Mucosa of descending colon (tissue), 3 donors: ENCODE measurements at regions not wholly inside any gene's neighbourhood (a gene's known extent, or its start where the extent isn't known, plus 50 kb on each side); places are given as distances from the start of the nearest gene placed in this dataset.
A peak's percentile ranks its signal among the peaks of the same experiment; 100 is the strongest.
"Not testable (repeated sequence)": the region's sequence is repeated elsewhere in the genome, so short reads cannot be mapped to it uniquely, and the experiment has no call there.

Source experiments
- ATAC-seq: fragments of 200-7000 bp; cut with Tn5 transposase; one replicate; pipeline ENCODE4 v1.9.1; 2020; ENCODE audit warnings: mild to moderate bottlenecking, moderate library complexity
- DNase-seq, 3 donors: peaks; one replicate each; pipeline ENCODE4 v3.0.0-alpha.2; 2020
- H3K36me3 ChIP-seq: fragments of 200-600 bp; one replicate; pipeline ENCODE4 v1.8.0; 2021; ENCODE audit warnings: low read depth, mild to moderate bottlenecking
- H3K4me1 ChIP-seq: fragments of 200-600 bp; one replicate; pipeline ENCODE4 v1.8.0; 2021; ENCODE audit warnings: low read depth, mild to moderate bottlenecking
- H3K4me3 ChIP-seq: fragments of 200-600 bp; one replicate; pipeline ENCODE4 v1.8.0; 2021; ENCODE audit warnings: mild to moderate bottlenecking
- H3K9me3 ChIP-seq: fragments of 200-600 bp; one replicate; pipeline ENCODE4 v1.8.0; 2021; ENCODE audit warnings: mild to moderate bottlenecking
- CTCF ChIP-seq: fragments of 200-600 bp; IDR thresholded peaks from one replicate; pipeline ENCODE4 v1.8.0; 2022; ENCODE audit warnings: antibody characterized with exemption, mild to moderate bottlenecking
- intact Hi-C, 2 donors: fragments of 100-400 bp; cut with DNase I in 1 of 2; cut with micrococcal nuclease in 1 of 2; formaldehyde crosslinking; loops; one replicate each; pipeline versions ENCODE4 v1.11.0 to v1.11.1; 2022; cut with DNase I, micrococcal nuclease
- donor health status: DM: no; HTN: no; CAD: no; lungs with moderate emphysema.
- donor health status: DM: no; HTN: no; CAD: no.
- donor health status: DM: no; HTN: yes; CAD: no.

- ATAC-seq (no peak), DNase-seq (no peak)
- Histone ChIP-seq H3K9me3 (no peaks in the 10 kb centered on the region), H3K4me3 (no peak overlapping the region), H3K36me3 (no peaks in the 10 kb centered on the region), H3K4me1 (no peaks in the 10 kb centered on the region)
- no peak for TF ChIP-seq CTCF
- intact Hi-C loops = no loop called here
Observed at GRCh38 chr12:131232036-131232435, 278.3 kb downstream of the ADGRD1 start.

- H3K9me3 ChIP-seq, H3K36me3 ChIP-seq, H3K4me3 ChIP-seq, intact Hi-C loops, ATAC-seq, DNase-seq, H3K4me1 ChIP-seq: not testable (repeated sequence)
Observed at GRCh38 chr12:131232872-131233271, 279.2 kb downstream of the ADGRD1 start.

GRCh38 chr12:131233850-131234789 is 280.4 kb downstream of the ADGRD1 start:
- DNase-seq, H3K9me3 ChIP-seq: not testable (repeated sequence)

GRCh38 chr12:131234841-131235271 is 281.1 kb downstream of the ADGRD1 start:
- H3K4me1 ChIP-seq, intact Hi-C loops, H3K4me3 ChIP-seq, H3K36me3 ChIP-seq, H3K9me3 ChIP-seq: not testable (repeated sequence)
- DNase-seq (peak in 1 of 3 donors; percentile 41), ATAC-seq (peak; percentile 88)

More at GRCh38 chr12:131233850-131234789, 280.4 kb downstream of the ADGRD1 start:
- H3K36me3 ChIP-seq, H3K4me3 ChIP-seq, H3K4me1 ChIP-seq, intact Hi-C loops: not testable (repeated sequence)
- ATAC-seq = peak; percentile 54

GRCh38 chr12:131235871-131236271 is 282.2 kb downstream of the ADGRD1 start:
- intact Hi-C loops = no loop called here
- Histone ChIP-seq H3K36me3 (no peaks in the 10 kb centered on the region), H3K9me3 (no peaks in the 10 kb centered on the region), H3K4me3 (no peak overlapping the region), H3K4me1 (no peaks in the 10 kb centered on the region)
- no peak for ATAC-seq
- DNase-seq = no peak
- TF ChIP-seq CTCF = no peak

- H3K4me1 ChIP-seq = no peaks in the 10 kb centered on the region
- H3K4me3 ChIP-seq = no peak overlapping the region
- ATAC-seq (no peak), DNase-seq (no peak)
- H3K9me3 ChIP-seq = no peaks in the 10 kb centered on the region
- intact Hi-C loops = no loop called here
- TF ChIP-seq CTCF = no peak
- no peaks in the 10 kb centered on the region for H3K36me3 ChIP-seq
Observed at GRCh38 chr12:131239384-131240094, 285.8 kb downstream of the ADGRD1 start.

GRCh38 chr12:131241517-131241916 is 287.8 kb downstream of the ADGRD1 start:
- no peaks in the 10 kb centered on the region for H3K9me3 ChIP-seq
- no peak for TF ChIP-seq CTCF
- no peaks in the 10 kb centered on the region for H3K36me3 ChIP-seq
- intact Hi-C loops = no loop called here
- ATAC-seq (no peak), DNase-seq (no peak)
- no peaks in the 10 kb centered on the region for H3K4me1 ChIP-seq
- no peak overlapping the region for H3K4me3 ChIP-seq
